Gastroesophageal sphincter (tissue), 4 donors: ENCODE measurements at regions not wholly inside any gene's neighbourhood (a gene's known extent, or its start where the extent isn't known, plus 50 kb on each side); places are given as distances from the start of the nearest gene placed in this dataset.
"Not testable (repeated sequence)": the region's sequence is repeated elsewhere in the genome, so short reads cannot be mapped to it uniquely, and the experiment has no call there.

Experiments
- ATAC-seq: fragments of 150-250 bp; one replicate; pipeline ENCODE4 v1.9.1; 2016; ENCODE audit warnings: mild to moderate bottlenecking, moderate library complexity
- H3K27ac ChIP-seq, 4 donors: fragments of 200-600 bp; sonication (generic) in 3 of 4; 1 replicate in 3 of 4; 2 replicates in 1 of 4; pipeline ENCODE4 v1.5.1; 2016 to 2019
- H3K27me3 ChIP-seq: fragments of 200-600 bp; sonication (generic); one replicate; pipeline ENCODE4 v1.5.1; 2019
- H3K36me3 ChIP-seq, 2 donors: fragments of 200-600 bp; sonication (generic); one replicate each; pipeline ENCODE4 v1.5.1; 2019; ENCODE audit warnings: control low read depth in 1 of 2
- H3K4me1 ChIP-seq, 3 donors: fragments of 200-600 bp; sonication (generic); 1 replicate in 2 of 3; 2 replicates in 1 of 3; pipeline ENCODE4 v1.5.1; 2016 to 2019; ENCODE audit warnings: control low read depth in 2 of 3
- H3K4me3 ChIP-seq, 2 donors: fragments of 200-600 bp; sonication (generic); one replicate each; pipeline ENCODE4 v1.5.1; 2019; ENCODE audit warnings: mild to moderate bottlenecking in 1 of 2, moderate library complexity in 1 of 2
- H3K9me3 ChIP-seq, 3 donors: fragments of 200-600 bp; sonication (generic); one replicate each; pipeline ENCODE4 v1.5.1; 2017 to 2019; ENCODE audit warnings: control low read depth in 2 of 3
- EP300 ChIP-seq: sonication (generic); formaldehyde crosslinking; IDR thresholded peaks from one replicate; pipeline ENCODE4 v1.6.1; 2017; ENCODE audit warnings: antibody characterized with exemption, mild to moderate bottlenecking
- POLR2A ChIP-seq, 2 donors: fragments of 450-650 bp; IDR thresholded peaks; one replicate each; pipeline ENCODE4 v1.6.1; 2017; ENCODE audit warnings: antibody characterized with exemption in 2 of 2, mild to moderate bottlenecking in 2 of 2, moderate library complexity in 1 of 2
- POLR2AphosphoS5 ChIP-seq: sonication (generic); formaldehyde crosslinking; IDR thresholded peaks from one replicate; pipeline ENCODE4 v1.6.1; 2017; ENCODE audit warnings: antibody characterized with exemption
- WGBS, 2 donors: methylation state at CpG; one replicate each; pipeline ENCODE4 v1.1.5; 2018; ENCODE audit warnings: low coverage in 1 of 2; 5-methylcytosine and 5-hydroxymethylcytosine counted together
- TF ChIP-seq, protein P1 (sequence below), 4 experiments: fragments of 200-600 bp in 2 of 4; fragments of 450-650 bp in 2 of 4; sonication (generic) in 1 of 4; IDR thresholded peaks; one replicate each; pipeline ENCODE4 v1.5.1; 2017 to 2019; ENCODE audit warnings: antibody characterized with exemption in 4 of 4, mild to moderate bottlenecking in 2 of 4, moderate library complexity in 2 of 4

DNA sequence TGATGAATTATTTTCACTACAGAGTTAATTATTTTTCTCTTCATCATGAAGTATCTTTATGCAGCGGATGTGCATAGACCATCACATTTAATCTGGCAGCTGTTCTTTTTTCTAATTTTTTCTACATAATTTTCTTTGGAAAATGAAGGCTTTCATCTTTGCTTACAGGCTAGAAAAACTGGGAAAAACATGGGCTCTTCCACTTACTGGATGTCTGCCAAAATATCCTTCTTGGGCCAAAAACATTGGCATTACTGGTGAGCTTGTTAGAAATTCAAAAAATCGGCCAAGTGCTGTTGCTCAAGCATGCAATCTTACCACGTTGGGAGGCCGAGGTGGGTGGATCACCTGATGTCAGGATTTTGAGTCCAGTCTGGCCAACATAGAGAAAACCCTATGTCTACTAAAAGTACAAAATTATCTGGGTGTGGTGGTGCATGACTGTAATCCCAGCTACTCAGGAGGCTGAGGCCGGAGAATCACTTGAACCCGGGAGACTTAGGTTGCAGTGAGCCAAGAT, 176.8 kb downstream of the ZNF737 start:
- H3K4me1 ChIP-seq, result no peaks in the 10 kb centered on the region
- H3K27ac ChIP-seq, result no peak overlapping the region
- 80 to 83% methylated on average over 3 to 6 of the region's 6 CpGs for whole genome bisulfite sequencing, 2 donors
- TF ChIP-seq EP300, result no peak
- no peak for ATAC-seq
- H3K9me3 ChIP-seq, result peaks cover 0 to 49% (median 0%) of the 10 kb centered on the region in 3 donors
- H3K27me3 ChIP-seq, result no peaks in the 10 kb centered on the region
- no peak overlapping the region for H3K4me3 ChIP-seq
- H3K36me3 ChIP-seq, result no peaks in the 10 kb centered on the region

DNA sequence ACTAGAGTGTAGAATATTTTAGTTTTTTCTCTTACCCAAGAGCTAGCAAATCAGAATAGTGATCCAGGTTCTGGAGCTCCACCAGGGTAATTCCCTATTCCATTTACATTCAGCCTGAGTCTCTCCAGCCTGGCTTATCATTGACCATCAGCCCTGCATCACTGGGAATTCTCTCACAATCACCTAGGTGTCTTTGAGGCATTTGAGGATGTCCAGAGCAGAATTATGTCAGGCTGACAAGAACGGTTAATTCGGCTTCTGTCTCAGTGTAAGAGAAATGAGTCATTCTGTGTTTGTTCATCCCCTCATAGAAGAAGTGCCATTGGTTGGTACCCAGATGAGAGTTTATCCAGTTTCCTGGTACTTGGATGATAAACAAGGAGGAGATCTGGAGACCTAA, 180.5 kb downstream of the ZNF737 start:
- ATAC-seq, result no peak
- Histone ChIP-seq H3K27ac (no peak overlapping the region), H3K4me3 (no peak overlapping the region), H3K36me3 (no peaks in the 10 kb centered on the region), H3K4me1 (no peaks in the 10 kb centered on the region), H3K9me3 (peaks cover 0 to 20% (median 0%) of the 10 kb centered on the region in 3 donors), H3K27me3 (no peaks in the 10 kb centered on the region)
- TF ChIP-seq POLR2A (IDR thresholded peaks at IDR 0.05) (no peak), EP300 (no peak), POLR2AphosphoS5 (no peak)
- TF ChIP-seq, protein P1, sequence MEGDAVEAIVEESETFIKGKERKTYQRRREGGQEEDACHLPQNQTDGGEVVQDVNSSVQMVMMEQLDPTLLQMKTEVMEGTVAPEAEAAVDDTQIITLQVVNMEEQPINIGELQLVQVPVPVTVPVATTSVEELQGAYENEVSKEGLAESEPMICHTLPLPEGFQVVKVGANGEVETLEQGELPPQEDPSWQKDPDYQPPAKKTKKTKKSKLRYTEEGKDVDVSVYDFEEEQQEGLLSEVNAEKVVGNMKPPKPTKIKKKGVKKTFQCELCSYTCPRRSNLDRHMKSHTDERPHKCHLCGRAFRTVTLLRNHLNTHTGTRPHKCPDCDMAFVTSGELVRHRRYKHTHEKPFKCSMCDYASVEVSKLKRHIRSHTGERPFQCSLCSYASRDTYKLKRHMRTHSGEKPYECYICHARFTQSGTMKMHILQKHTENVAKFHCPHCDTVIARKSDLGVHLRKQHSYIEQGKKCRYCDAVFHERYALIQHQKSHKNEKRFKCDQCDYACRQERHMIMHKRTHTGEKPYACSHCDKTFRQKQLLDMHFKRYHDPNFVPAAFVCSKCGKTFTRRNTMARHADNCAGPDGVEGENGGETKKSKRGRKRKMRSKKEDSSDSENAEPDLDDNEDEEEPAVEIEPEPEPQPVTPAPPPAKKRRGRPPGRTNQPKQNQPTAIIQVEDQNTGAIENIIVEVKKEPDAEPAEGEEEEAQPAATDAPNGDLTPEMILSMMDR (IDR thresholded peaks at IDR 0.05), result no peak
- WGBS, 2 donors, result 60% methylated on average over 2 of the region's 2 CpGs; no CpG with 5 or more reads in 1 of the 2 donors

DNA sequence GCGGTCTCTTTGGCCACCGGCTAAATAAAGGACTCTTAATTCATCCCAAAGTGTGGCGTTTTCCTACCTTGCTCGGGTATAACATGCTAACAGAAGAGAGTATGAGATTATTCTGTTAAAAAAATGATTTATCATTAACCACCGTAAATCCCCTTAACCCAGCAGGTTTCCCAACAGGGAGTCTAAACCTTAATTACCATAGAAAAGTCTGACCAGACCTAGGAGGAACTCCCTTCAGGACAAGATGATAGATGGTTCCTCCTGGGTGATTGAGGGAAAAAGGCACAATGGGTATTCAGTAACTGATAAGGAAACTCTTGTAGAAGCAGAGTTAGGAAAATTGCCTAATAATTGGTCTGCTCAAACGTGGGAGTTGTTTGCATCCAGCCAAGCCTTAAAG, 193.7 kb downstream of the ZNF737 start:
- 14 to 24% methylated on average over 4 to 6 of the region's 6 CpGs for WGBS, 2 donors
- TF ChIP-seq, protein P1 (IDR thresholded peaks at IDR 0.05), result no peak
- TF ChIP-seq POLR2A (IDR thresholded peaks at IDR 0.05) (no peak), POLR2AphosphoS5 (no peak), EP300 (no peak)

DNA sequence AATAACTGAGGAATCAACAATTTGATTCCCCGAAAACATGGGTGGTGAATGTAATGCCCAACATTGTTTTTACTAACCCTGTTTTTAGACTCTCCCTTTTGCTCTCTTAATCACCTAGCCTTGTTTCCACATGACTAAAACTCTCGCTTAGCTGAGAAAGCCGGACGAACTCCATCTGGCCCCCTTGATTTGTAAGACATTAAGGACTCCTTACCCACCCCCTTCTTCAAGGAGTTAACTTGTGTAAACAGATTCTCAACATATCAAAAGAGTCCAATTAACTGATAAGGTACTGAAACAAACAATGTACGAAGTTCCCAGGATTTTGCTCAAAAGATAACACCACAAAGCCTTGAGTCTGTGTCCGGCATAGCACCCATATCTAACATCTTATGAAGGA, 194.3 kb downstream of the ZNF737 start:
- not testable (repeated sequence) for H3K9me3 ChIP-seq, H3K36me3 ChIP-seq, H3K4me3 ChIP-seq, H3K27ac ChIP-seq, ATAC-seq, H3K4me1 ChIP-seq, H3K27me3 ChIP-seq
- 29 to 51% methylated on average over 4 of the region's 6 CpGs for WGBS, 2 donors

More for the DNA sequence above, 193.7 kb downstream of the ZNF737 start:
- Histone ChIP-seq H3K36me3 (no peaks in the 10 kb centered on the region), H3K4me1 (no peaks in the 10 kb centered on the region), H3K4me3 (no peak overlapping the region), H3K27me3 (no peaks in the 10 kb centered on the region), H3K27ac (no peak overlapping the region), H3K9me3 (peaks cover 0 to 12% (median 0%) of the 10 kb centered on the region in 3 donors)
- no peak for ATAC-seq

DNA sequence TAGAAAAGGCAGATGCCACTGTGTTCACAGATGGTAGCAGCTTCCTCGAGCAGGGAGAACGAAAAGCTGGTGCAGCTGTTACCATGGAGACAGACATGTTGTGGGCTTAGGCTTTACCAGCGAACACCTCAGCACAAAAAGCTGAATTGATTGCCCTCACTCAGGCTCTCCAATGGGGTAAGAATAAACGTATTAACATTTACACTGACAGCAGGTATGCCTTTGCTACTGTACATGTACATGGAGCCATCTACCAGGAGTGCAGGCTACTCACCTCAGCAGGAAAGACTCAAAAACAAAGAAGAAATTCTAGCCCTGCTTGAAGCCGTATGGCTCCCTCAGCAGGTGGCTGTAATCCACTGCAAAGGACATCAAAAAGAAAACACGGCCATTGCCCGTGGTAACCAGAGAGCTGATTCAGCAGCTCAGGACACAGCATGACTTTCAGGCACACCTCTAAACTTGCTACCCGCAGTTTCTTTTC, 197.7 kb downstream of the ZNF737 start:
- H3K36me3 ChIP-seq, result no peaks in the 10 kb centered on the region
- no peak overlapping the region for H3K4me3 ChIP-seq
- TF ChIP-seq, protein P1 (IDR thresholded peaks at IDR 0.05), result no peak
- no peak for TF ChIP-seq POLR2A (IDR thresholded peaks at IDR 0.05)
- TF ChIP-seq EP300, result no peak
- no peak for TF ChIP-seq POLR2AphosphoS5
- WGBS, 2 donors, result 12% methylated on average over 3 to 8 of the region's 8 CpGs
- ATAC-seq, result no peak
- no peaks in the 10 kb centered on the region for H3K27me3 ChIP-seq
- no peak overlapping the region for H3K27ac ChIP-seq
- no peaks in the 10 kb centered on the region for H3K9me3 ChIP-seq
- H3K4me1 ChIP-seq, result no peaks in the 10 kb centered on the region

DNA sequence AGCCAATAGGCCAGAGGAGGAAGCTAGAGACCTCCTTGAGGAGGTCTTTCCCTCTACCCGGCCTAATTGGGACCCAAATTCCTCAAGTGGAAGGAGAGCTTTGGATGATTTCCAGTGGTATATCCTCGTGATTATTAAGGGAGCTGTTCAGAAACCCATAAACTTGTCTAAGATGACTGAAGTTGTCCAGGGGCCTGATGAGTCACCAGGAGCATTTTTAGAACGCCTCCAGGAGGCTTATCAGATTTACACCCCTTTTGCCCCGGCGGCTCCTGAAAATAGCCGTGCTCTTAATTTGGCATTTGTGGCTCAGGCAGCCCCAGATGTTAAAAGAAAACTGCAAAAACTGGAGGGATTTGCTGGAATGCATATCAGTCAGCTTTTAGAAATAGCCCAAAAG, 198.1 kb downstream of the ZNF486 start:
- H3K27ac ChIP-seq, result no peak overlapping the region

More for the DNA sequence above, 198.1 kb downstream of the ZNF486 start:
- H3K36me3 ChIP-seq, result no peaks in the 10 kb centered on the region
- H3K9me3 ChIP-seq, result no peaks in the 10 kb centered on the region
- H3K27me3 ChIP-seq, result no peaks in the 10 kb centered on the region
- TF ChIP-seq POLR2AphosphoS5 (no peak), POLR2A (IDR thresholded peaks at IDR 0.05) (no peak), EP300 (no peak)
- TF ChIP-seq, protein P1 (IDR thresholded peaks at IDR 0.05), result no peak
- H3K4me3 ChIP-seq, result no peak overlapping the region
- 45 to 68% methylated on average over 4 of the region's 6 CpGs for WGBS, 2 donors
- no peak for ATAC-seq
- H3K4me1 ChIP-seq, result no peaks in the 10 kb centered on the region
